ENCODE measurements at regions not wholly inside any gene's neighbourhood (a gene's known extent, or its start where the extent isn't known, plus 50 kb on each side); places are given as distances from the start of the nearest gene placed in this dataset.
"Not testable (repeated sequence)": the region's sequence is repeated elsewhere in the genome, so short reads cannot be mapped to it uniquely, and the experiment has no call there.

DNA sequence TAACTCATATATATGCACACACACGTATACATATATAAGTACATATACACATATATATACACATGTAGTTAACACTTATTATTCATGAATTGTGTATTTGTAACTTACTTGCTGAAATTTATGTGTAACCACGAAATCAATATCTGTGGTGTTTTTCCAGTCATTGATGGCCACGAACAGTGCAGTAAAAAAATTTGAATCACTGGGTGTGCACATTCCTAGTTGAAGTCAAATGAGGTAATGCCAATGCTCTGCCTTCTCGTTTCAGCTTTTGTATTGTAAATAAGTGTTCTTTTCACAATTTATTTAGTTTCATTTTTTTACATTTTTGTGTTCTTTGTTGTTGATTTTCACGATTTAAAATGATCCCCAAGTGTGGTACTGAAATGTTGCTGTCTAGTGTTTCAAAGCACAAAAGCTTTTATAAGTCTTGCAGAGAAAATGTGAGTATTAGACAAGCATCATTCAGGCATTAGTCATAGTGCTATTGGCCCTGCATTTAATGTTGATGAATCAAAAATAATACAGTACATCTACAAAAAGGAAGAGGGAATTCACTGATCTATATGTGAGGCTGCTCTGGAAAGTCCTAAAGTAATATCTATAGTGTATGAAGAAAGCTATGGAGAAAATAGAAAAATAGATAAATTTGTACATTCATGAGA is 419.0 kb downstream of the DSC3 start:
- no peak for DNase-seq (ENCODE audit: low spot score)

- DNase-seq (ENCODE audit: low spot score): no peak
Measured at GRCh38 chr18:30622635-30623034, 419.9 kb downstream of the DSC3 start.

DNA sequence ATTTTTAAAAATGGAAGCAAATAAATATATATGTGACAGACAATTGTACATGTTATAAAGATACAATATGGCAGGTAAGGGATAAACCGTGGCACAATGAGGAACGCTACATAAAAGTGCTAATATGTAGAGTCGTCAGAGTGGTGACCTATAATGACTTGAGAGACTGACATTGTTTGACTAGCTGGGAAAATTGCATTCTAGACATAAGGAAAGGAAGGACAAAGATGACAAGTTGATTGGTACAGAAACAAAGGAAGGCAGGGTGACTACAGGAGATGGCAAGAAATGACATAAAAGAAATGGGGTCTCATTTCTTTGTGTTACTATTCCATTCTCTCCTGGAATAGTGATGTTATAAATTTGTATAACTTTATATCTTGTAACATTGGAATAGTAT is 420.4 kb downstream of the DSC3 start:
- no peak for DNase-seq (ENCODE audit: low spot score)

GRCh38 chr18:30618567-30618966 is 424.0 kb downstream of the DSC3 start:
- no peak for DNase-seq (ENCODE audit: low spot score)

DNA sequence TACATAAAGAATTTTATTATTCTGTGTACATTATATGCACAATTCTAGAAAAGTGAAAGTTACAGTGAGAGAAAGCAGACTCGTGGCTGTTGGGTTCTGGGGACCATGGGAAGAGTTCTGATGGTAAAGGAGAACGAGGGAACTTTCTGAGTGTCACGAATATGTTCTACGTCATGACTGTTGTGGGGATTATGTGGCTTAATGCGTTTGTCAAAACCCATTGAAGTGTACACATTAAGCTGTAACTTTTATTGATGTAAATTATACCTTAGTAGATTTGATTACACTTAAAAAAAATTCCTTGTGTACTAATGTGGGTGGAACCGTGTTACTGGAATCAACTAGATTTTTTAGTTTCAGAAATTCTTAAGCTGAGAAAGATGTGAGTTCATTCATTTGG is 426.1 kb downstream of the DSC3 start:
- no peak for DNase-seq (ENCODE audit: low spot score)

GRCh38 chr18:30613467-30613801 is 429.1 kb downstream of the DSC3 start:
- DNase-seq (ENCODE audit: low spot score): no peak

- DNase-seq (ENCODE audit: low spot score): no peak
Measured at GRCh38 chr18:30601541-30601940, 441.0 kb downstream of the DSC3 start.

DNA sequence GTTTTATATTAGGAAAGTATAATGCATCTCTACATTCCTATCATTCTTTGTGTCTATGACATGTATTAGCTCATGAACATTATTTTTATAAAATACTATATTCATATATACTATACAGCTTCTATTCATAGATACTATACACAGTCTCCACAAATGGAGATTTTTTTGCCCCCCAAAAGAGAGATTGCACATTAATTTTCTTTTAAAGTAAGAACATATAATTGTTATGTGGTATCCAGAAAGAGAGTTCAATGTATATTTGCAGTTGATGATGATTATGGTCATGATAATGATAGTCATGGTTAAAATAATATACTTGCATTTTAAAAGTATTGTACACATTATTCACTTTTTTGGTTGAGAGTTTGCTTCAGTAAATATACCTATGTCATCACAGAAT is 445.3 kb downstream of the DSC3 start:
- DNase-seq (ENCODE audit: low spot score): no peak

DNA sequence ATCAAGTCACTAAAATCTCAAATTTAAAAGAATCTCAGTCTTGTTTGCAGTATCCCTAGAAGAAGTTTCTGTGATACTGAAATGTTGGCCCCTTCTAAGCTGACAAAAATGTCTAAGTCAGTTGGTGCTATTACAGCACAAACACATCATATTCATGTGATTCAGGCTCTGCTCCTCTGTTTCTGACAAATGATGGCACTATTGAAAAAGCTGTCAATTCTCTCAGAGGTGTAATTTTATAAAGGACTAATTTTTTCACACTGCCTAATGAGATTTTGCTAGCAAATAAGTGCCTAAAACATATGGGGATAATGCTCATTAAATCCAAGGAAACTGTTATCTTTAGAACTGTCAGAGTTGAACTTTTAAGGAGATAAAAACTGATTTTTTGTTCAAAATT is 445.9 kb downstream of the DSC3 start:
- no peak for DNase-seq (ENCODE audit: low spot score)

- no peak for DNase-seq (ENCODE audit: low spot score)
Measured at GRCh38 chr18:30595942-30596341, 446.6 kb downstream of the DSC3 start.

GRCh38 chr18:30594911-30595310 is 447.6 kb downstream of the DSC3 start:
- not testable (repeated sequence) for DNase-seq (ENCODE audit: low spot score)

- DNase-seq (ENCODE audit: low spot score): no peak
Measured at GRCh38 chr18:30591462-30591861, 451.1 kb downstream of the DSC3 start.

- no peak for DNase-seq (ENCODE audit: low spot score)
Measured at GRCh38 chr18:30588673-30589164, 453.8 kb downstream of the DSC3 start.

DNA sequence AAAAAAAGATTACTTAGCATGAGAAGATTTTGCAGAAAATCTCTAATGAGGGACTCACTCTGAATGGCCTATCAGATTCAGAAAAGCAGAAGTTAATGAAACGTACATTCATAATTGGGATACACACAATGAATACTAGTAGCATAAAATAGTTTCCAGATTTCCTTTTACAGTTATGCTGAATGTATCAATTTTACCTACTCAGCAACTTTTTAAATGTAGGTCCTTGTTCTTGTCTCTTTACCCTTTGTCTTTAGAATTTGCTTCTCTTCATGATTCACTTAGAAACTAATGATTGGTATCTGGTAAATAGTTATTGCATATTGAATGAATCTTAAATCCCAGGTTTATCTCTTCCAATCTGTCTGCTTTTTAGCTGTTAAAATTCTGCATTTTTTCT is 458.8 kb downstream of the DSC3 start:
- no peak for DNase-seq (ENCODE audit: low spot score)

DNA sequence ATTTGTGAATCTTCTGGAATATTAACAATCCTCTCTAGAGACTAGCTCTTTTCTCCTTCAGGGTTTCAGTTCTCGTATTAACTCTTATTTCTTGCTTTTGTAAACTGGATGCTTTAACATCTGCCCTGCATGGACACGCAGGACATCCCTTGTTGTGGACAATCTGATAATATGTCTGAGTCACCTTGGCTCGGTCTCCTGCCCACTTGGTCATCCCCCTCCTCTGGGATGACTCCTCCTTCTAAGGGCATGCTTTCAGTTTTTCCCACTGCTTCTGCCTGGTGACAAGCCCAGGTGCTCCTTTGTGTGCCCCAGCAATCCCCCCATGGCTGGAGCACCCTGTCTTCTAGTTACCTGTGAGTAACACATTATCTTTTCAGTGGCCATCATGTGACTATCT is 460.5 kb downstream of the DSC3 start:
- no peak for DNase-seq (ENCODE audit: low spot score)

GRCh38 chr18:30578707-30579106 is 463.8 kb downstream of the DSC3 start:
- no peak for DNase-seq (ENCODE audit: low spot score)

- no peak for DNase-seq (ENCODE audit: low spot score)
Measured at GRCh38 chr18:30572214-30572613, 470.3 kb downstream of the DSC3 start.

- no peak for DNase-seq (ENCODE audit: low spot score)
Measured at GRCh38 chr18:30568333-30568732, 474.2 kb downstream of the DSC3 start.

DNA sequence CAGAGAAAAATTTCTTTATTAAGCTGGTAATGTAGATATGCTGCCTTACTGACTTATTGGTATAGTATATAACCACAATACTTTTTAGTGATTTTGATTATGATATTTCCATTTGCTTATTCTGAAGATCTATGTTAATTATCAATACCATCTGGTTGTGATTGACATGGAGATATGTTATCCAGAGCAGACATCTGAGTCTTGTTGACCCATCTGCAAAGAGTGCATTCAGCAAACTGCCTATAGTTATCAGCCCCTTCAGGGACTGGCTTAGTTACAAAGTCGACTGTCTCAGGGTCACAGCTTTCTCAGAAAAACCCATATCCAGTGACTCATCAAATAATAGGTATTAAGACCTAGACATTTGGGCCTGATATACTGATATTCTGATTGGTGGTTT is 475.7 kb downstream of the DSC3 start:
- DNase-seq (ENCODE audit: low spot score): no peak

GRCh38 chr18:30562231-30562630 is 480.3 kb downstream of the DSC3 start:
- no peak for DNase-seq (ENCODE audit: low spot score)

DNA sequence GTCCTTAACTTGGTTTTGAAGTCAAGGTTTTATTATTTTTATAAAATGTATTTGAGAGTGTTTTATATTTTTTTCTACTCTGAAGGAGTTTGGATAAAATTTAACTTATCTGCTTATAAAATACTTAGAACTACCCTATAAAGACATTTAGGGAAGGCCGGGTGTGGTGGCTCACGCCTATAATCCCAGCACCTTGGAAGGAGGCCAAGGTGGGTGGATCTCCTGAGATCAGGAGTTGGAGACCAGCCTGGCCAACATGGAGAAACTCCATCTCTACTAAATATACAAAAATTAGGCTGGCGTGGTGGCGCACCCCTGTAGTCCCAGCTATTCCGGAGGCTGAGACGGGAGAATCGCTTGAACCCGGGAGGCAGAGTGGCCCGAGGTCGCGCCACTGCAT is 486.4 kb downstream of the DSC3 start:
- no peak for DNase-seq (ENCODE audit: low spot score)

DNA sequence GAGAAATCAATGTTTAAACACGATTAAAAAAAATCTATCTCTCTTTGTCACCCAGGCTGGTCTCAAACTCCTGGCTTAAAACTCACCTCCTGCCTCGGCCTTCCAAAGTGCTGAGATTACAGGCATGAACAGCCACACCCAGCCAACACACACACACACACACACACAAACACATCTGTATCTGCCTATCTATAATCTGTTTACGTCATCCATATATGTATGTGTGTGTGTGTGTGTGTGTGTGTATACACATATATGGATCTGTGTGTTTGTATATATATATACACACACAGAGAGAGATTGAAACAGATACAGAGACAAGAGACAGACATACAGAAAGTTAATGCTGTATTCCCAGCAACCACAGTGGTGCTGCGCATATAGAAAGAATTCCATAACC is 497.1 kb downstream of the DSC3 start:
- DNase-seq (ENCODE audit: low spot score): no peak

DNA sequence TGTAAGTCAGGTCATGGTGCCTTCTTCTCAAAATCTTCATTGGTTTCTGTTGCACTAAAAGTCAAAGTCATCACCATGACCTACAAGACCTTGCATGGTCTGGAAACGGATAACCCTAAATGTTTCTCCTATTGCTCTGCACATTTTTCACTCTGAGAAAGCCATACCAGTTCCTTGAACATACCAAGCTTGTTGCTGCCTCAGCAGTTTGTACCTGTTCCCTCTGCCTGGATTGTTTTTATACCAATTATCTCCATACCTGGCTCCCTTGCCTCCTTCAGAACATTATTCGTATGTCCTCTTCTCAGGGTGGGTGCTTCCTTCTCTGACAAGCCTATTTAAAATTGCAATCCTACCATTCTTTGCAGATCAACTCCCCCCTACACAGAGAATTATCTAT is 498.4 kb downstream of the DSC3 start:
- DNase-seq (ENCODE audit: low spot score): no peak

DNA sequence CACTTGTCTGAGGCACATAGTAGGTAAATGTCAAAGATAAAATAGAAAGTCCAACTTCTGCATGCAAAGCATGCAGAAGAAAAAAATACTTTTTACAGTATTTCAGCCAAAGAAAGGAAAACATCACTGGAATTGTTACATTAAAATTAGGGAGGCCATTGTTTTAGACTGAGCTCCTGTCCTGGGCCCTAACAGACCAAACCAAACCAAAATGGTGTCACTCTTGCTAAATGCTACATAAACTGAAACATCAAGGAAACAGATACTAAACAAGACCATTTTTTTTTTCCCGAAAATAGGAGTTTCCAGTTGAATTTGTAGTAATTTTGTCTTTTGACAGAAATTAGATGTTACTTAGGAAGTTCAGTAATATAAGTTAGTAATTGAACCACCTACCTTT is 508.8 kb downstream of the DSC3 start:
- DNase-seq (ENCODE audit: low spot score): no peak

DNA sequence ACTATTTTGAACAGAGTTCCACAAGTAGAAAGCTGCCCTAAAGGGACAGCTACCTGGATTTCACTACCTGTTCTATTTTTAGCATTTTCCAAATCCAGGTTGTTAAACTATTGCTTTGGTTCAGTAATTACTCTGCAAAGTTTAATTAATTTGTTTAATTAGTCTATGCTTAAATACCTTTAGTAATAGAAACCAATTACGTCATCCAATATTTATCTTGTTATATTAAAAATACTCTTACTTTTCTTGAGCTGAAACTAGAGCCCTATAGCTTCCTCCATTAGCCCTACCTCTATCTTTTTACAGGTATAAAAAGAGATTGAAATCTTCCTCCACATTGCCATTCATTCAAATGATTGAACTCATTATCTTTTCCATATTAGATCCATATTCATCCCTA is 514.6 kb downstream of the DSC3 start:
- DNase-seq (ENCODE audit: low spot score): no peak
